Testis (tissue), 2 donors: ENCODE measurements at regions not wholly inside any gene's neighbourhood (a gene's known extent, or its start where the extent isn't known, plus 50 kb on each side); places are given as distances from the start of the nearest gene placed in this dataset.
"Not testable (repeated sequence)": the region's sequence is repeated elsewhere in the genome, so short reads cannot be mapped to it uniquely, and the experiment has no call there.

ENCODE experiments used
- DNase-seq: peaks from one replicate; pipeline ENCODE4 v3.0.0-alpha.2; 2019
- H3K27ac ChIP-seq, 2 donors: fragments of 200-600 bp; sonication (generic); one replicate each; pipeline ENCODE4 v1.5.1; 2019
- H3K27me3 ChIP-seq: fragments of 200-600 bp; sonication (generic); one replicate; pipeline ENCODE4 v1.5.1; 2019
- H3K36me3 ChIP-seq: fragments of 200-600 bp; sonication (generic); one replicate; pipeline ENCODE4 v1.5.1; 2017; ENCODE audit warnings: low read depth; ENCODE audit errors: missing control alignments
- H3K4me1 ChIP-seq: fragments of 200-600 bp; sonication (generic); one replicate; pipeline ENCODE4 v1.5.1; 2019
- H3K4me3 ChIP-seq, 2 donors: fragments of 200-600 bp; sonication (generic); one replicate each; pipeline ENCODE4 v1.5.1; 2017 to 2019
- H3K9me3 ChIP-seq: fragments of 200-600 bp; sonication (generic); one replicate; pipeline ENCODE4 v1.5.1; 2017
- POLR2A ChIP-seq: fragments of 450-650 bp; IDR thresholded peaks from one replicate; pipeline ENCODE4 v1.6.1; 2017; ENCODE audit warnings: antibody characterized with exemption, mild to moderate bottlenecking, moderate library complexity
- WGBS, 2 donors: methylation state at CpG; one replicate each; pipeline ENCODE4 v1.1.5; 2018; 5-methylcytosine and 5-hydroxymethylcytosine counted together
- intact Hi-C: fragments of 100-400 bp; cut with DNase I; formaldehyde crosslinking; loops from one replicate; pipeline ENCODE4 v1.15.1; 2023; ENCODE audit warnings: low total_unique reads
- TF ChIP-seq, protein P1 (sequence below), 3 experiments: fragments of 450-650 bp in 2 of 3; fragments of 200-600 bp in 1 of 3; sonication (generic) in 1 of 3; IDR thresholded peaks; one replicate each; pipeline ENCODE4 v1.5.1; 2016 to 2019; ENCODE audit warnings: antibody characterized with exemption in 3 of 3, mild to moderate bottlenecking in 2 of 3, moderate library complexity in 1 of 3

DNA sequence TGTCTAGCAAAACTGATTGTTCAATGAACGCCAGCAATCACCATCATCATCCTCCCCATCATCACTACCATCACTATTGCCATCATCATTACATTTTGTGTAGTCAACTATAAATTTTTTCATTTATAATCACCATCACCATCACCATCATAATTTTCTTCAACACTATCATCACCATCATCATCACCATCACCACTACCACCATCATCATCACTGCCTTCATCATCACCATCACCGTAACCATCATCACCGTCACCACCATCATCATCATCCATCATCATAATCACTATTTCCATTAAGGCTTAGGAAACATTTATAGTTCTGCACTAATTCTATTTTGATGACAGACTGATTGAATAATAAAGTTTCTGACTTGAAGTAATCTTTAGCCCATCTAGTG, 434.8 kb upstream of the TMEM132C start:
- no peaks in the 10 kb centered on the region for H3K36me3 ChIP-seq
- intact Hi-C loops: no loop called here
- H3K27ac ChIP-seq: no peak overlapping the region
- H3K4me1 ChIP-seq: no peaks in the 10 kb centered on the region
- DNase-seq: no peak
- H3K4me3 ChIP-seq: no peak overlapping the region
- no peaks in the 10 kb centered on the region for H3K27me3 ChIP-seq
- TF ChIP-seq, protein P1, sequence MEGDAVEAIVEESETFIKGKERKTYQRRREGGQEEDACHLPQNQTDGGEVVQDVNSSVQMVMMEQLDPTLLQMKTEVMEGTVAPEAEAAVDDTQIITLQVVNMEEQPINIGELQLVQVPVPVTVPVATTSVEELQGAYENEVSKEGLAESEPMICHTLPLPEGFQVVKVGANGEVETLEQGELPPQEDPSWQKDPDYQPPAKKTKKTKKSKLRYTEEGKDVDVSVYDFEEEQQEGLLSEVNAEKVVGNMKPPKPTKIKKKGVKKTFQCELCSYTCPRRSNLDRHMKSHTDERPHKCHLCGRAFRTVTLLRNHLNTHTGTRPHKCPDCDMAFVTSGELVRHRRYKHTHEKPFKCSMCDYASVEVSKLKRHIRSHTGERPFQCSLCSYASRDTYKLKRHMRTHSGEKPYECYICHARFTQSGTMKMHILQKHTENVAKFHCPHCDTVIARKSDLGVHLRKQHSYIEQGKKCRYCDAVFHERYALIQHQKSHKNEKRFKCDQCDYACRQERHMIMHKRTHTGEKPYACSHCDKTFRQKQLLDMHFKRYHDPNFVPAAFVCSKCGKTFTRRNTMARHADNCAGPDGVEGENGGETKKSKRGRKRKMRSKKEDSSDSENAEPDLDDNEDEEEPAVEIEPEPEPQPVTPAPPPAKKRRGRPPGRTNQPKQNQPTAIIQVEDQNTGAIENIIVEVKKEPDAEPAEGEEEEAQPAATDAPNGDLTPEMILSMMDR (IDR thresholded peaks at IDR 0.05): no peak
- TF ChIP-seq POLR2A: no peak
- no peaks in the 10 kb centered on the region for H3K9me3 ChIP-seq
- WGBS, 2 donors: 94 to 95% methylated on average over 3 of the region's 3 CpGs

DNA sequence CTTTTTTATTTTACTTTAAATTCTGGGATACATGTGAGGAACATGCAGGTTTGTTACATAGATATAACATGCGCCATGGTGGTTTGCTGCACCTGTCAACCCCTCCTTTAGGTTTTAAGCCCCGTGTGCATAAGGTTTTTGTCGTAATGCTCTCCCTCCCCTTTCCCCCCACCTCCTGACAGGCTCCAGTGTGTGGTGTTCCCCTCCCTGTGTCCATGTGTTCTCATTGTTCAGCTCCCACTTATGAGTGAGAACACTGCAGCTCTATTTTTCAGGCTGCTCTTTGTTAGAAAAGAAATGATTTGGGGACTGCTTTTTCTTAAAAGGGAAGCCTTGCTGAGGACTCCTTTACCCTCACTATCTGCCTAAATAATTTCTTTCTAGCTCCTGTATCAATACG, 430.2 kb upstream of the TMEM132C start:
- H3K9me3 ChIP-seq, H3K4me1 ChIP-seq, H3K4me3 ChIP-seq, DNase-seq, H3K27me3 ChIP-seq, H3K27ac ChIP-seq, H3K36me3 ChIP-seq, intact Hi-C loops: not testable (repeated sequence)
- WGBS, 2 donors: 68 to 74% methylated on average over 4 of the region's 4 CpGs

DNA sequence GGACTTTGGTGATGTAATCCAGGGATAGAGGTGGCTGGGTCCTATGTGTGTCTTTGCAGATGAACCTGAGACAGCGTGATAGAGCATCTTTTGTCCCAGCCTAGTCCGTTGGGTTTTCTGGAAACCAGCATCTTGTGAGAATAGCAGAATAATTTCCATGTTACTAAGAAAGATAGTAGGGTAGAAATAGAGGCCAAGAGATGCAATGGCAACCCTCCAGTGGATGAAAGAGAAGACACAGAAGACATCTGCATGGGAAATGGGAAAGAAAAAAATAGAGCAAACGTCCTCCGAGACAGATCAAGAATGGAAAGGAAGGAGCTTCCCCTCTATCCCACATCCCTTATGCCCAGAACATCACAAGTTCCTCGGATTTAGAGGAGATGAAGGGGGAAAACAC, 409.3 kb upstream of the TMEM132C start:
- Histone ChIP-seq H3K36me3 (no peaks in the 10 kb centered on the region), H3K27me3 (no peaks in the 10 kb centered on the region), H3K9me3 (no peaks in the 10 kb centered on the region), H3K27ac (no peak overlapping the region), H3K4me1 (no peaks in the 10 kb centered on the region), H3K4me3 (no peak overlapping the region)
- TF ChIP-seq, protein P1 (IDR thresholded peaks at IDR 0.05): no peak
- no peak for TF ChIP-seq POLR2A
- WGBS, 2 donors: 79 to 87% methylated on average over 5 of the region's 5 CpGs
- no peak for DNase-seq
- intact Hi-C loops: no loop called here

DNA sequence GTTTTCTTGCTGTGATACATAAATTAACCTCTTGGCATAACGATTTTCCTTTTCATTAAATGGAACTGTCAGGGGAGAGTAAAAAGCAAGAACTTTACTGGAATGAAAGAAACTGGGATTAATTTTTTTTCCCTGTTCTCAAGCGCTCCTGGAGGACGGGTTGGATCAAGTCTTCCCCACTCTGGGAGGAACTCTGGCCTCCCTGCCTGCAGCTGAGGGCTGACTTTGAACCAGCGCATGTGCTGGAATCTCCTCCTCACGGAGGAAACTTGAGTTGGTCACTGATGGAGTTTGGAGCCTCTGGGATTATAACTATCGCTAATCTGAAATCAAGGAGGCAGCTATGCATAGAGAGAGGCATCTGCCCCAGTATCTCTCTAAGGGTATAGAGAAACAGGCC, 406.4 kb upstream of the TMEM132C start:
- WGBS, 2 donors: 83 to 88% methylated on average over 6 of the region's 6 CpGs
- no peaks in the 10 kb centered on the region for H3K4me1 ChIP-seq
- no peaks in the 10 kb centered on the region for H3K36me3 ChIP-seq
- H3K27ac ChIP-seq: no peak overlapping the region
- intact Hi-C loops: no loop called here
- DNase-seq: no peak
- no peaks in the 10 kb centered on the region for H3K9me3 ChIP-seq
- TF ChIP-seq, protein P1 (IDR thresholded peaks at IDR 0.05): no peak
- no peak for TF ChIP-seq POLR2A
- H3K27me3 ChIP-seq: no peaks in the 10 kb centered on the region
- H3K4me3 ChIP-seq: no peak overlapping the region

DNA sequence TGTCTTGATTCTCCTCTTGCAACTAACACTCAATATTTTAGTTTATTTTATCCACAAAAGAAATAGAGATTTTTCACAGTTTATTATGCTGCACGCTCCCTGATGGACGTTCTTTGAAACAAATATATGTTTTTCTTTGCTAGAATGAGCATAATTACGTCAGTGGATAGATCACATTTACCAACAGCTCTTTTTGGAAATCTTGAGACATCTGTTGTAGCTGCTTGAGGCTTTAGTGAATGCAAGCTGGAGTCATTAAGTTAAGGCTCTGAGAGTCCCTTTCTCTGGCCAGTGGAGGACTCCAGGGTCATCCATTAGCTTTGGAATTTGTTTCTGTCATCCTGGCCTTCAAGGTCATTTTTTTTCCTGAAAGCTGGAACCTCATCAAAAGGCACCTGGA, 405.6 kb upstream of the TMEM132C start:
- Histone ChIP-seq H3K4me3 (no peak overlapping the region), H3K4me1 (no peaks in the 10 kb centered on the region), H3K27ac (no peak overlapping the region), H3K9me3 (no peaks in the 10 kb centered on the region), H3K27me3 (no peaks in the 10 kb centered on the region), H3K36me3 (no peaks in the 10 kb centered on the region)
- no peak for DNase-seq
- intact Hi-C loops: no loop called here
- no peak for TF ChIP-seq POLR2A
- TF ChIP-seq, protein P1 (IDR thresholded peaks at IDR 0.05): no peak
- 77 to 80% methylated on average over 3 of the region's 3 CpGs for WGBS, 2 donors
